Fibroblast of lung (primary cell): ENCODE measurements at regions not wholly inside any gene's neighbourhood (a gene's known extent, or its start where the extent isn't known, plus 50 kb on each side); places are given as distances from the start of the nearest gene placed in this dataset.

ENCODE experiments used
- CTCF ChIP-seq, 2 donors: IDR thresholded peaks in 1 of 2; conservative IDR thresholded peaks in 1 of 2; 1 replicate in 1 of 2; 2 replicates in 1 of 2; pipeline ENCODE4 v1.5.1; 2011 to 2012; ENCODE audit warnings: low read length in 2 of 2, control low read depth in 1 of 2, inconsistent platforms in 1 of 2, low read depth in 1 of 2, mild to moderate bottlenecking in 1 of 2
- EZH2 ChIP-seq: IDR thresholded peaks from 2 replicates; pipeline ENCODE4 v1.5.1; 2012; ENCODE audit warnings: low read length, control low read depth, mild to moderate bottlenecking; ENCODE audit errors: missing control alignments

GRCh38 chr2:219852626-219853025 is 225.2 kb downstream of the SLC4A3 start:
- TF ChIP-seq EZH2: no peak
- TF ChIP-seq CTCF (conservative IDR thresholded peaks at IDR 0.05 in 1 of 2, IDR thresholded peaks at IDR 0.05 in 1 of 2; ENCODE audit: low read depth in 1 of 2, low read length in 2 of 2): no peak
